ENCODE measurements at regions not wholly inside any gene's neighbourhood (a gene's known extent, or its start where the extent isn't known, plus 50 kb on each side); places are given as distances from the start of the nearest gene placed in this dataset.

GRCh38 chr12:68505970-68506369 lies 104.7 kb upstream of the RAP1B start:
- TF ChIP-seq CTCF (IDR thresholded peaks at IDR 0.05) (no peak), POLR2A (IDR thresholded peaks at IDR 0.05) (no peak)
